ENCODE measurements at regions not wholly inside any gene's neighbourhood (a gene's known extent, or its start where the extent isn't known, plus 50 kb on each side); places are given as distances from the start of the nearest gene placed in this dataset.

DNA sequence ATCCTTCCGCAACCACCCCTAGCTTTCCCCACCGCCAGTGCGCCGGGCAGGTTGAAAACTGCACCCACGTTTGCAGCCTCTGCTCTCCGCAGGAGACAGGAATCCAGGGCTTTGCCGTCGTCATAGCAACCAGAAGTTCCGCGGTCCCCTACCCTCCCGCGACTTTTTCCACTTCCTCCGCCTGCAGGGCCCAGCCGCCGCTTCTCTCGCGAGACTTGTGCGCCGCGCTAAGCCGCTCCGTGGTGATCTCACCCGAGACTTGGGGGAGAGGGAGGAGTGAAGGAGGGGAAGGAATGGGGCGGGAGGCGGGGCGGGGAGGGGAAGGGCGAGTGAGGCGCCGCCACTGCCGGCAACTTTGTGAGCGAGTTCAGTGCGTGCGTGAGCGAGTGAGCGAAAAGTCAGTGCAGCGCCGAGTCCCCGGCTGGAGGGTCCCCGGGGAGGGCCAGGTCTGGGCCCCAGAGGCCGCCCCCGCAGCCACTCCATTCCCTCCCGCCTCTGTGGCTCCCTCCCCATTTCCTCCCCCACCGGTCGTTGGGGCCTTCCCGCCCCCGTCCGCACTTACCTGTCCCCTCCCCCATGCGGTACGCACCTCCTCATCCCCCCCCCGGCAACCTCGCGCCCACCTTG, 413.0 kb downstream of the PCNX1 start, which contains the start of gene SIPA1L1 (continued):
- TF ChIP-seq CBX8 (IDR thresholded peaks at IDR 0.05; ENCODE audit: borderline replicate concordance, extremely low read depth, low read depth, low read length, poor library complexity, severe bottlenecking) (no peak), PHB2 (IDR thresholded peaks at IDR 0.05; ENCODE audit: low read depth) (no peak), TRIM28 (IDR thresholded peaks at IDR 0.05) (no peak), NFE2L1 (tag; IDR thresholded peaks at IDR 0.05; ENCODE audit: borderline replicate concordance, low read depth) (no peak), ETV1 (tag; conservative IDR thresholded peaks at IDR 0.05; ENCODE audit: low read depth) (0 out of 2 replicates have a peak, but pooled peaks have one; percentile 5), PHB (CRISPR knock-in tag; IDR thresholded peaks at IDR 0.05) (no peak), ADNP (tag; IDR thresholded peaks at IDR 0.05) (no peak), RAD51 (IDR thresholded peaks at IDR 0.05; ENCODE audit: borderline replicate concordance, low read depth) (no peak), ZNF551 (CRISPR knock-in tag; IDR thresholded peaks at IDR 0.05) (no peak), PHF8 (IDR thresholded peaks at IDR 0.05; ENCODE audit: borderline replicate concordance, low read length) (peak; percentile 60; the same call in 1 of the 2 replicates), PCBP1 (IDR thresholded peaks at IDR 0.05; ENCODE audit: low read depth, low read length, poor library complexity, severe bottlenecking) (no peak)
- TF ChIP-seq, protein P1, sequence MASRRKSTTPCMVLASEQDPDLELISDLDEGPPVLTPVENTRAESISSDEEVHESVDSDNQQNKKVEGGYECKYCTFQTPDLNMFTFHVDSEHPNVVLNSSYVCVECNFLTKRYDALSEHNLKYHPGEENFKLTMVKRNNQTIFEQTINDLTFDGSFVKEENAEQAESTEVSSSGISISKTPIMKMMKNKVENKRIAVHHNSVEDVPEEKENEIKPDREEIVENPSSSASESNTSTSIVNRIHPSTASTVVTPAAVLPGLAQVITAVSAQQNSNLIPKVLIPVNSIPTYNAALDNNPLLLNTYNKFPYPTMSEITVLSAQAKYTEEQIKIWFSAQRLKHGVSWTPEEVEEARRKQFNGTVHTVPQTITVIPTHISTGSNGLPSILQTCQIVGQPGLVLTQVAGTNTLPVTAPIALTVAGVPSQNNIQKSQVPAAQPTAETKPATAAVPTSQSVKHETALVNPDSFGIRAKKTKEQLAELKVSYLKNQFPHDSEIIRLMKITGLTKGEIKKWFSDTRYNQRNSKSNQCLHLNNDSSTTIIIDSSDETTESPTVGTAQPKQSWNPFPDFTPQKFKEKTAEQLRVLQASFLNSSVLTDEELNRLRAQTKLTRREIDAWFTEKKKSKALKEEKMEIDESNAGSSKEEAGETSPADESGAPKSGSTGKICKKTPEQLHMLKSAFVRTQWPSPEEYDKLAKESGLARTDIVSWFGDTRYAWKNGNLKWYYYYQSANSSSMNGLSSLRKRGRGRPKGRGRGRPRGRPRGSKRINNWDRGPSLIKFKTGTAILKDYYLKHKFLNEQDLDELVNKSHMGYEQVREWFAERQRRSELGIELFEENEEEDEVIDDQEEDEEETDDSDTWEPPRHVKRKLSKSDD (conservative IDR thresholded peaks at IDR 0.05; ENCODE audit: low read length): 0 out of 2 replicates have a peak, but pooled peaks have one; percentile 56
- TF ChIP-seq, protein P2, sequence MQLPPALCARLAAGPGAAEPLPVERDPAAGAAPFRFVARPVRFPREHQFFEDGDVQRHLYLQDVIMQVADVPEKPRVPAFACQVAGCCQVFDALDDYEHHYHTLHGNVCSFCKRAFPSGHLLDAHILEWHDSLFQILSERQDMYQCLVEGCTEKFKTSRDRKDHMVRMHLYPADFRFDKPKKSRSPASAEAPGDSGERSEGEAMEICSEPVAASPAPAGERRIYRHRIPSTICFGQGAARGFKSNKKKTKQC (CRISPR knock-in tag; IDR thresholded peaks at IDR 0.05): no peak
- TF ChIP-seq, protein P3, sequence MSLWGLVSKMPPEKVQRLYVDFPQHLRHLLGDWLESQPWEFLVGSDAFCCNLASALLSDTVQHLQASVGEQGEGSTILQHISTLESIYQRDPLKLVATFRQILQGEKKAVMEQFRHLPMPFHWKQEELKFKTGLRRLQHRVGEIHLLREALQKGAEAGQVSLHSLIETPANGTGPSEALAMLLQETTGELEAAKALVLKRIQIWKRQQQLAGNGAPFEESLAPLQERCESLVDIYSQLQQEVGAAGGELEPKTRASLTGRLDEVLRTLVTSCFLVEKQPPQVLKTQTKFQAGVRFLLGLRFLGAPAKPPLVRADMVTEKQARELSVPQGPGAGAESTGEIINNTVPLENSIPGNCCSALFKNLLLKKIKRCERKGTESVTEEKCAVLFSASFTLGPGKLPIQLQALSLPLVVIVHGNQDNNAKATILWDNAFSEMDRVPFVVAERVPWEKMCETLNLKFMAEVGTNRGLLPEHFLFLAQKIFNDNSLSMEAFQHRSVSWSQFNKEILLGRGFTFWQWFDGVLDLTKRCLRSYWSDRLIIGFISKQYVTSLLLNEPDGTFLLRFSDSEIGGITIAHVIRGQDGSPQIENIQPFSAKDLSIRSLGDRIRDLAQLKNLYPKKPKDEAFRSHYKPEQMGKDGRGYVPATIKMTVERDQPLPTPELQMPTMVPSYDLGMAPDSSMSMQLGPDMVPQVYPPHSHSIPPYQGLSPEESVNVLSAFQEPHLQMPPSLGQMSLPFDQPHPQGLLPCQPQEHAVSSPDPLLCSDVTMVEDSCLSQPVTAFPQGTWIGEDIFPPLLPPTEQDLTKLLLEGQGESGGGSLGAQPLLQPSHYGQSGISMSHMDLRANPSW (CRISPR knock-in tag; IDR thresholded peaks at IDR 0.05): no peak
- TF ChIP-seq, protein P4, sequence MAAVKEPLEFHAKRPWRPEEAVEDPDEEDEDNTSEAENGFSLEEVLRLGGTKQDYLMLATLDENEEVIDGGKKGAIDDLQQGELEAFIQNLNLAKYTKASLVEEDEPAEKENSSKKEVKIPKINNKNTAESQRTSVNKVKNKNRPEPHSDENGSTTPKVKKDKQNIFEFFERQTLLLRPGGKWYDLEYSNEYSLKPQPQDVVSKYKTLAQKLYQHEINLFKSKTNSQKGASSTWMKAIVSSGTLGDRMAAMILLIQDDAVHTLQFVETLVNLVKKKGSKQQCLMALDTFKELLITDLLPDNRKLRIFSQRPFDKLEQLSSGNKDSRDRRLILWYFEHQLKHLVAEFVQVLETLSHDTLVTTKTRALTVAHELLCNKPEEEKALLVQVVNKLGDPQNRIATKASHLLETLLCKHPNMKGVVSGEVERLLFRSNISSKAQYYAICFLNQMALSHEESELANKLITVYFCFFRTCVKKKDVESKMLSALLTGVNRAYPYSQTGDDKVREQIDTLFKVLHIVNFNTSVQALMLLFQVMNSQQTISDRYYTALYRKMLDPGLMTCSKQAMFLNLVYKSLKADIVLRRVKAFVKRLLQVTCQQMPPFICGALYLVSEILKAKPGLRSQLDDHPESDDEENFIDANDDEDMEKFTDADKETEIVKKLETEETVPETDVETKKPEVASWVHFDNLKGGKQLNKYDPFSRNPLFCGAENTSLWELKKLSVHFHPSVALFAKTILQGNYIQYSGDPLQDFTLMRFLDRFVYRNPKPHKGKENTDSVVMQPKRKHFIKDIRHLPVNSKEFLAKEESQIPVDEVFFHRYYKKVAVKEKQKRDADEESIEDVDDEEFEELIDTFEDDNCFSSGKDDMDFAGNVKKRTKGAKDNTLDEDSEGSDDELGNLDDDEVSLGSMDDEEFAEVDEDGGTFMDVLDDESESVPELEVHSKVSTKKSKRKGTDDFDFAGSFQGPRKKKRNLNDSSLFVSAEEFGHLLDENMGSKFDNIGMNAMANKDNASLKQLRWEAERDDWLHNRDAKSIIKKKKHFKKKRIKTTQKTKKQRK (IDR thresholded peaks at IDR 0.05; ENCODE audit: borderline replicate concordance, low read depth, low read length): no peak

All from K562 (cell line).